ENCODE measurements at regions not wholly inside any gene's neighbourhood (a gene's known extent, or its start where the extent isn't known, plus 50 kb on each side); places are given as distances from the start of the nearest gene placed in this dataset.

GRCh38 chr2:19714926-19715325 lies 186.9 kb downstream of the TTC32 start:
- DNase-seq (ENCODE audit: low read depth) = no peak

- no peak for DNase-seq (ENCODE audit: low read depth)
Measured at GRCh38 chr2:19712850-19713249, 188.9 kb downstream of the TTC32 start.

- no peak for DNase-seq (ENCODE audit: low read depth)
Measured at GRCh38 chr2:19711470-19712372, 190.1 kb downstream of the TTC32 start.

- DNase-seq (ENCODE audit: low read depth) = no peak
Measured at GRCh38 chr2:19710230-19710629, 191.6 kb downstream of the TTC32 start.

- DNase-seq (ENCODE audit: low read depth) = no peak
Measured at GRCh38 chr2:19709553-19709952, 192.2 kb downstream of the TTC32 start.

GRCh38 chr2:19708776-19709175 lies 193.0 kb downstream of the TTC32 start:
- DNase-seq (ENCODE audit: low read depth) = no peak

- DNase-seq (ENCODE audit: low read depth) = no peak
Measured at GRCh38 chr2:19706332-19706731, 195.5 kb downstream of the TTC32 start.

- no peak for DNase-seq (ENCODE audit: low read depth)
Measured at GRCh38 chr2:19702267-19702666, 199.5 kb downstream of the TTC32 start.

- no peak for DNase-seq (ENCODE audit: low read depth)
Measured at GRCh38 chr2:19700861-19701585, 200.8 kb downstream of the TTC32 start.

GRCh38 chr2:19697131-19697530 lies 204.7 kb downstream of the TTC32 start:
- no peak for DNase-seq (ENCODE audit: low read depth)

- DNase-seq (ENCODE audit: low read depth) = no peak
Measured at GRCh38 chr2:19695706-19696105, 206.1 kb downstream of the TTC32 start.

GRCh38 chr2:19691892-19692291 lies 209.9 kb downstream of the TTC32 start:
- no peak for DNase-seq (ENCODE audit: low read depth)

GRCh38 chr2:19690429-19690828 lies 211.4 kb downstream of the TTC32 start:
- DNase-seq (ENCODE audit: low read depth) = no peak

GRCh38 chr2:19689646-19690168 lies 212.1 kb downstream of the TTC32 start:
- no peak for DNase-seq (ENCODE audit: low read depth)

- no peak for DNase-seq (ENCODE audit: low read depth)
Measured at GRCh38 chr2:19688059-19688458, 213.7 kb downstream of the TTC32 start.

GRCh38 chr2:19687017-19687659 lies 214.6 kb downstream of the TTC32 start:
- no peak for DNase-seq (ENCODE audit: low read depth)

GRCh38 chr2:19686439-19686838 lies 215.3 kb downstream of the TTC32 start:
- no peak for DNase-seq (ENCODE audit: low read depth)

GRCh38 chr2:19685731-19686130 lies 216.1 kb downstream of the TTC32 start:
- no peak for DNase-seq (ENCODE audit: low read depth)

GRCh38 chr2:19684516-19684915 lies 217.3 kb downstream of the TTC32 start:
- no peak for DNase-seq (ENCODE audit: low read depth)

GRCh38 chr2:19683556-19683955 lies 218.2 kb downstream of the TTC32 start:
- DNase-seq (ENCODE audit: low read depth) = no peak

- no peak for DNase-seq (ENCODE audit: low read depth)
Measured at GRCh38 chr2:19682493-19682892, 219.3 kb downstream of the TTC32 start.

GRCh38 chr2:19677825-19678518 lies 223.8 kb downstream of the TTC32 start:
- no peak for DNase-seq (ENCODE audit: low read depth)
